ENCODE measurements at regions not wholly inside any gene's neighbourhood (a gene's known extent, or its start where the extent isn't known, plus 50 kb on each side); places are given as distances from the start of the nearest gene placed in this dataset.

DNA sequence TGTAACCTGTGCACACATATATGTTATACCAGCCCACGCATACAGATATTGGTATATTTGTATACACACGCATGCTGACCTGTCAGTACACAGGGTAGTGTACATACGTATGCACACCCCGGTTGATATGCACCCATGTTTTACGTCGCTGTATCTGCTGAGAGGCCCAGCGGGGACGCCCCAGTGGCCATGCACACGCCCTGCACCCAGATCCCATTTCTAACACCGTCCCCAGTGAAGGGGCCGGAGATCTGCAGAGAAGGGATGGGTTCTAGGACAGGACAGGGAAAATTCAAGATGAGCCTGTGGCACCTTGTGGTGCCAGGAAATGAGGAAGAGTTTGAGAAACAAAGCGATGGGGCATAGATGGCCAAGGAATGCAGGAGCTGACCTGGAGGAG lies 57.2 kb upstream of the TTC34 start:
- H3K9me3 ChIP-seq (ENCODE audit: insufficient read depth in 2 of 2, low read depth in 1 of 2, low read length in 1 of 2) = peaks cover 76 to 100% of the 10 kb centered on the region in 2 experiments
- 82% methylated on average over 12 of the region's 12 CpGs; no CpG with 5 or more reads in 1 of the 2 experiments for WGBS, 2 experiments (ENCODE audit: extremely low coverage in 1 of 2, insufficient coverage in 1 of 2, insufficient read length in 1 of 2, insufficient replicate concordance in 2 of 2, low coverage in 1 of 2, low lambda C conversion rate in 2 of 2, missing lambda C conversion rate in 1 of 2)
- no peak for TF ChIP-seq BACH1 (IDR thresholded peaks at IDR 0.05; ENCODE audit: low read length)
- TF ChIP-seq SP2 (IDR thresholded peaks at IDR 0.05; ENCODE audit: low read length) = no peak
- no peak for TF ChIP-seq RFX5 (IDR thresholded peaks at IDR 0.05; ENCODE audit: borderline replicate concordance, low read depth, low read length)
- TF ChIP-seq JUN (IDR thresholded peaks at IDR 0.05; ENCODE audit: low read depth, low read length) = no peak
- no peak for TF ChIP-seq TCF12 (IDR thresholded peaks at IDR 0.05; ENCODE audit: low read depth, low read length)
- no peak for TF ChIP-seq BRCA1 (IDR thresholded peaks at IDR 0.05; ENCODE audit: low read depth, low read length)

More for the DNA sequence above, 57.2 kb upstream of the TTC34 start:
- FAIRE-seq (no peak), DNase-seq (ENCODE audit: low read depth in 1 of 2, low spot score in 2 of 2) (no peak)
- Histone ChIP-seq H3K79me2 (ENCODE audit: control insufficient read depth in 1 of 2, insufficient read depth in 2 of 2, low read length in 2 of 2) (no peaks in the 10 kb centered on the region), H2BK12ac (ENCODE audit: low read depth, low read length) (no peak overlapping the region), H4K91ac (replicated peaks; ENCODE audit: insufficient read length, low read length) (no peak overlapping the region), H3K18ac (ENCODE audit: extremely low read depth, low read length) (no peak overlapping the region), H2BK15ac (ENCODE audit: low read length) (no peak overlapping the region), H3K23me2 (ENCODE audit: low read depth, low read length) (no peaks in the 10 kb centered on the region; the same call in 1 of the 2 replicates), H2AFZ (ENCODE audit: low read length) (no peak overlapping the region), H3K23ac (ENCODE audit: insufficient read length) (no peak overlapping the region), H2AK5ac (ENCODE audit: low read depth, low read length) (no peak overlapping the region), H3K4me3 (ENCODE audit: extremely low read depth in 1 of 4, insufficient read depth in 2 of 4, low read depth in 3 of 4, low read length in 4 of 4) (no peak overlapping the region), H4K5ac (ENCODE audit: insufficient read length, low read depth, low read length) (no peak overlapping the region), H2BK120ac (replicated peaks; ENCODE audit: low read depth, low read length) (no peak overlapping the region), H3K9ac (replicated peaks in 1 of 4; ENCODE audit: extremely low read depth in 1 of 4, low read depth in 3 of 4, low read length in 3 of 4) (no peak overlapping the region), H3K56ac (replicated peaks; ENCODE audit: insufficient read length, low read depth, low read length) (no peak overlapping the region), H3K27ac (ENCODE audit: low read depth, low read length) (no peak overlapping the region), H3K27me3 (replicated peaks in 1 of 4; ENCODE audit: control insufficient read depth in 3 of 4, extremely low read depth in 1 of 4, insufficient read depth in 3 of 4, low read length in 3 of 4) (no peaks in the 10 kb centered on the region), H3K36me3 (ENCODE audit: control insufficient read depth in 2 of 4, insufficient read depth in 4 of 4, low read length in 3 of 4) (no peaks in the 10 kb centered on the region), H3K79me1 (ENCODE audit: low read depth, low read length) (no peaks in the 10 kb centered on the region), H3K4me2 (ENCODE audit: insufficient read depth in 1 of 2, low read depth in 2 of 2, low read length in 2 of 2) (no peak overlapping the region), H2BK20ac (ENCODE audit: low read length) (no peak overlapping the region), H4K8ac (ENCODE audit: extremely low read depth, insufficient read depth, low read length) (no peak overlapping the region), H3K14ac (ENCODE audit: insufficient read length) (no peak overlapping the region), H2BK5ac (ENCODE audit: low read depth, low read length) (no peak overlapping the region), H3K4me1 (replicated peaks in 1 of 4; ENCODE audit: control insufficient read depth in 3 of 4, insufficient read depth in 4 of 4, low read length in 3 of 4) (no peaks in the 10 kb centered on the region), H3K4ac (replicated peaks; ENCODE audit: insufficient read length, low read depth, low read length) (no peak overlapping the region), H4K20me1 (replicated peaks in 1 of 2; ENCODE audit: control insufficient read depth in 1 of 2, insufficient read depth in 2 of 2, low read length in 2 of 2) (no peaks in the 10 kb centered on the region)
- ChIA-PET POLR2A (ENCODE audit: partially characterized antibody) (no interaction called here), CTCF (ENCODE audit: partially characterized antibody) (no interaction called here)
